Erythroblast (primary cell): ENCODE measurements at regions not wholly inside any gene's neighbourhood (a gene's known extent, or its start where the extent isn't known, plus 50 kb on each side); places are given as distances from the start of the nearest gene placed in this dataset.

ENCODE experiments used
- GATA1 ChIP-seq: IDR thresholded peaks from 2 replicates; pipeline ENCODE4 v1.6.1; 2011; ENCODE audit warnings: low read depth, mild to moderate bottlenecking, control low read depth, low read length, moderate library complexity
- POLR2A ChIP-seq: IDR thresholded peaks from 2 replicates; pipeline ENCODE4 v1.6.1; 2011; ENCODE audit warnings: mild to moderate bottlenecking, low read length

- TF ChIP-seq POLR2A (no peak), GATA1 (no peak)
These were observed 347.1 kb upstream of the CA10 start for GRCh38 chr17:52505601-52506000.
